GM10266 (cell line): ENCODE measurements at regions not wholly inside any gene's neighbourhood (a gene's known extent, or its start where the extent isn't known, plus 50 kb on each side); places are given as distances from the start of the nearest gene placed in this dataset.

Source experiments
- DNase-seq: peaks from one replicate; pipeline ENCODE4 v3.0.0; 2012; ENCODE audit errors: extremely low spot score
- TF ChIP-seq, protein P1 (sequence below): IDR thresholded peaks from 2 replicates; pipeline ENCODE4 v1.5.1; 2012; ENCODE audit warnings: mild to moderate bottlenecking, low read depth; ENCODE audit not compliant: control insufficient read depth, insufficient read depth; ENCODE audit errors: missing control alignments

DNA sequence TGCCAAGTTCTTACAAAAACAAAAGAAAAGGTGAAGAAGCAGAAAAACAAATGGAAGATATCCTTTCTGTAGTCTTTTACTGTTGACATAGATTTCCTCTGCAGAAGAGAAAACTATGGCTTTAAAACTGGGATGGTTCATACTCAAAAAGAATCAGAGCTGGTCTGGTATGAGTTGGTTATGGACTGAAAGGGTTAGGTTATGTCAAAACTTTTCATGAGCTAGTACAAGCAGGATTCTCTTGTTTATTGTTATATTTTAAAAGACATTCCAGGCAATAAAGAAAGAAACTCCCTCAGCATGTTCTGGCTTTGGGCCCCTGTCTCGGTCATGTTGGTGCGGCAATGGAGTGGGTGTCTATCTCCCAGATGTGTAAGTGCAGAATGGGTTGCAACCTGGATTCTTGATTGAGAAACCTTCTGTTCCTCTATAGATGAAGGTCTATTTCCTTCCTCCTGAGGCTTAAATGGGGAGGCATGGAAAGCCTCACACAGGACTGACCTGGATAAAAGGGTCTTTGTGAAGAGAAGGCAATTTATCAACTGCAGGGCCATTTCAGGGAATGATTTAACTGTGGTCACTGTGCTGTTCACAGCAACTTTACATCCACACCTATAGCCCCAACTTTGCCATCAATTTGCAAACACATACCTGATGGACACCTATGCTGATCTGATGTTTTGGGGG is 209.6 kb upstream of the TNC start:
- TF ChIP-seq, protein P1, sequence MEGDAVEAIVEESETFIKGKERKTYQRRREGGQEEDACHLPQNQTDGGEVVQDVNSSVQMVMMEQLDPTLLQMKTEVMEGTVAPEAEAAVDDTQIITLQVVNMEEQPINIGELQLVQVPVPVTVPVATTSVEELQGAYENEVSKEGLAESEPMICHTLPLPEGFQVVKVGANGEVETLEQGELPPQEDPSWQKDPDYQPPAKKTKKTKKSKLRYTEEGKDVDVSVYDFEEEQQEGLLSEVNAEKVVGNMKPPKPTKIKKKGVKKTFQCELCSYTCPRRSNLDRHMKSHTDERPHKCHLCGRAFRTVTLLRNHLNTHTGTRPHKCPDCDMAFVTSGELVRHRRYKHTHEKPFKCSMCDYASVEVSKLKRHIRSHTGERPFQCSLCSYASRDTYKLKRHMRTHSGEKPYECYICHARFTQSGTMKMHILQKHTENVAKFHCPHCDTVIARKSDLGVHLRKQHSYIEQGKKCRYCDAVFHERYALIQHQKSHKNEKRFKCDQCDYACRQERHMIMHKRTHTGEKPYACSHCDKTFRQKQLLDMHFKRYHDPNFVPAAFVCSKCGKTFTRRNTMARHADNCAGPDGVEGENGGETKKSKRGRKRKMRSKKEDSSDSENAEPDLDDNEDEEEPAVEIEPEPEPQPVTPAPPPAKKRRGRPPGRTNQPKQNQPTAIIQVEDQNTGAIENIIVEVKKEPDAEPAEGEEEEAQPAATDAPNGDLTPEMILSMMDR: no peak
- DNase-seq: no peak

DNA sequence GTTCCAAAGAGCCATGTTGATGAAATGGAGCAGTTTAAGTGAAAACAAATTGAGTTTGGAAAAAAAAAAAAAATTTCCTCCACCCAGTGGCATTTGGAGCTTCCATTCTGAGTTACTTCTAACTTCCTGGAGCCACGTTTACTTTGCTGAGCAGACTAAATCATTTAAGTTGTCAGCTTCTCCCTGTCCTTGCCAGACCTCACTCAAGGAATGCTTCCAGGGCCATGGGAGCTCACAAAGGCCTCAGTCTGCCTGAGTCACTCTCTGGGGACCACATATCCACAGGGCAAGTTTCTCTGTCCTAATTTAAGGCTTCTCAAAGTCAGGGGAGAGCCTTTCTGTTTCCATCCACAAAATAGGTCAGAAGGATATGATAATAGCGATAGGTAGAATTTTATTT is 210.3 kb upstream of the TNC start:
- DNase-seq: no peak
- TF ChIP-seq, protein P1: no peak

DNA sequence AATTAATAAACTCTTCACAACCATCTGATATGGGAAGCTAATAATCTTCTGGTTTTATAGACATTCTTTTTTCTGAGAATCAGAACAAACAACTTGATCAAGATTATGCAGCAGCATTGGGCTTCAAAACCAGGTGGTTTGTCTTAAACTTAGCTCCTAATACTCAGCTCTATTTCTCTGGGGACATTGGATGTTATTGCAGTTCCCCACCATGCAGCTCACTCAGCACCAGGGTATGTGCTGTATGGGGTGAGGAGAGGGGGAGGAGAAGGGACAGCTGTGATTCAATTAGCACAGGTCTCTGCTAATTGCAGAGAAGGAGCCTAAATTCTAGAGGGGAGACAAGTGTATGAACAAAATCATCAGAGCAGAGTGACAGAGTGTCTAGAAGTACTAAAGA is 210.7 kb upstream of the TNC start:
- TF ChIP-seq, protein P1: no peak
- no peak for DNase-seq

DNA sequence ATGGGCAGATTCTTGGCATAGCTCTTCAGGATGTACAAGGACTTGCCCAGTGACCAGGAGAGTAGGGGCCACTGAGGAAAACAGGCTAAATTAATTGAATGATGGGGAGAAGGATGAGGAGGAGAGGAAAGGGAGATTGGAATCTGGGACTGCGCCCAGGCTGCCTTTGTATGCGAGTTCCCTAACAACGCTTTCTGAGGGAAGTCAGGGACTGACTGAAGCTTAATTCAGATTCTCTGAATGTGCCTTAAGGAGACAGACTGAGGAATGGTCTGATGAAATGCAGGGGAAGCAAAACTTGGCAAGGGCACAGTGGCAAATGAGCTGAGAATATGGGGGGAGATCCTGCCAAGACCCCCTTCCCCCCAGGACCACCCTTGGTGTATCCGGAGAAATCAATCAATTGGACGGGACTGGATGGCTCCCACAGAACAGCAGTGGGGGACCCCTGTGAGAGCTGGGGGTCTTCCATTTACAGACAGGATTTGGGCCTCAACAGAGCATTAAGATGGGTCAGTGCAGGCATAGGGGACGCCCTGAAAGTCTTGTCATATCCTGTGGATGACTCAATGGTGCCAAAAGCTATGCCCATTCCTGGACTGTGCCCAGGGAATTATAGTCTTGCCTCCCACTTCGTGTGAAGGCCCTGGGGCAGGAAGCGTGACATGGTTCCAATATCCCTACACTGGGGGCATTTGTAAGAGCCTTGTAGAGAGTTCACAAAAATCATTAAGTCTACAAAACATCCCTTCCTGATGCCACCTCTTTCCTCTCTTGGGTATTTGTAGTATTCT is 215.5 kb upstream of the TNC start:
- TF ChIP-seq, protein P1: no peak
- DNase-seq: no peak

DNA sequence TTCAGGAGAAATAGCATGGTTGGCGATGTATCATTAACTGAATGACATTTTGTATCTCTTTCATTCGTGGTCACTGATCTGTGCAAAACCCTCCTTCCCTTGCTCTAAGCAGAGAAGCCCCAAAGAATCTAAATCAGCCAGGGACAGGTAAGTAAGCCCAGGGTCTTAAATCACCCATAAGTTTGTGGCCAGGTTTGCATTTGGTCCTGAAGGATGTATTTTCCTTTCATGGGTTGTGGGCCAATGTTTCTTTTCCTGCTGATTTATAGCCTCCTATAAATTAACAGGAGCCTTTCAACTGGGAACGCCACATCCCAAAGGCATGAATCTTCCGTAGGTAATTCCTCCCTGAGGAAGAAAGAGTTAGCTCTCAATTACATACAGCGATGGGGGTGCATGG is 217.5 kb upstream of the TNC start:
- DNase-seq: no peak
- TF ChIP-seq, protein P1: no peak

DNA sequence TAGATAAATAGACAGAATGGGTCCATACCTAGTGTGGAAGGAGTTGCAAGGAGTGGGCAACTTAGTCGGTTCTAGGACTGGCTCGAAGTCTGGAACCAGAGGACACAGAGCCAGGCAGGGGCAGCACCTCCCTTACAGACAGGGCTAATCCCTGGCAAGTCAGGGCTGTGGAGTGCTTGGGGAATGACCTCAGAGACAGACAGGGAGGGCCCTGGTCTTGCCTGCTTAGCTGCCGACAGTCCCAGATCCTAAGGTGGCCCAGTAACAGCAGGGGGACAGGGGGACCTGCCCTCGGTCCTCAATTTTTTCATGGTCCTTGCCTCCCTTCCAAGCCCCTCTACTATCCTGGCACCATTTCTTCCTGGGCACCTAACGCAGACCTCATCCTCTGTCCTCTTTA is 222.4 kb upstream of the TNC start:
- DNase-seq: no peak
- TF ChIP-seq, protein P1: no peak

DNA sequence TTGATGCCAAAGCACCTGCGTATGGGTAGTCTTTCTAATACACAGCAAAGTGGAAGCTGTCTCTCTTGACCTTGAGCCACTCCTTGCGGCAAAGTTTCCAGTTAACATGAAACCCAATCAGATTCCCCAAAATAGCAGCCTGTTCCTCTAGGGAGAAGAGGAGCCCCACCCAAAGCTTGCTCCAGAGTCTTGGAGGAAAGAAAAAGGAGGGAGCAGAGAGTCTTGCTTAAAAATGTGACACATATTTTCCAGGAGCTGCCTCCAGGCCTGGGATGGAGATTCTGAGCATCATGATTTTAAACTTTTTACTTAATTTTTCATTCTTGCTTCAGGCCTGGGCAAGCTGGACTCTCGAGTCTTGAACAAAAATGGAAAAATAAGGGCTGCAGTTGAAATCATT is 223.5 kb upstream of the TNC start:
- TF ChIP-seq, protein P1: no peak
- DNase-seq: no peak
